ENCODE measurements at regions not wholly inside any gene's neighbourhood (a gene's known extent, or its start where the extent isn't known, plus 50 kb on each side); places are given as distances from the start of the nearest gene placed in this dataset.

DNA sequence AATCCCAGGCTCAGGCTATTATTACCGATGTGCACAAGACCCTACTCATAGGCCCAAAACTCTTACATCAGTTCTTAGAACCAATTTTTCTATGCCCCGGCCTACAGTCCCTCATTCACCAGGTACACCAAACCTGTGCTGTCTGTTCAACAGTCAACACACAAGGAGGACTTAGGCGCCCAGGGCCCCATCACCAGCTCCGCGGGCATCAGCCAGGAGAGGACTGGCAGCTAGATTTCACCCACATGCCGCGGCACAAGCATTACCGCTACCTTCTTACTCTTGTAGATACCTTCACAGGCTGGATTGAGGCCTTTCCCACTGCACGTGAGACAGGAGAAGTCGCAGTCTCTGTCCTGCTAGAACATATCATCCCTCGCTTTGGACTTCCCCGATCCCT is 962.5 kb downstream of the RPA4 start:
- no peak overlapping the region for H2AFZ ChIP-seq (ENCODE audit: low read depth, low read length)
- no peaks in the 10 kb centered on the region for H3K9me3 ChIP-seq (ENCODE audit: insufficient read depth, low read length)

DNA sequence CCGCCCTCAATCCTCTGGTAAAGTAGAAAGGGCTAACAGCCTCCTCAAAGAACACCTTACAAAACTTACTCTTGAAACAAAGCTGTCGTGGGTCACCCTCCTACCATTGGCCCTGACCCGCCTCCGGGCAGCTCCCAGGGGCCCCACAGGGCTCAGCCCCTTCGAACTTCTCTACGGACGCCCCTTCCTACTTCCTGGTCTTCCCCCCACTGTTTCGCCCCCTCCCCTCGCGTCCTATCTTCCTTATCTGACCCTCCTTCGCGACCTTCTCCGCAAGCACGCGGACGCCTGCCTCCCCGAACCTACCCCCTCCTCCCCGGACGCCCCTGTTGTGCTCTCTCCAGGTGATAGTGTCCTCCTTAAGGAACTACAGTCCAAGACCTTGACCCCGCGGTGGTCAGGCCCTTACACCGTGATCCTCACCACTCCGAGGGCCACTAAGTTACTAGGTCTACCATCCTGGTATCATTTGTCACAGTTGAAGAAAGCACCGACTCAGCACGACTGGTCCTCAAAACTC is 963.1 kb downstream of the RPA4 start:
- Histone ChIP-seq H3K4me1 (ENCODE audit: low read length) (no peaks in the 10 kb centered on the region), H3K4me2 (ENCODE audit: low read length) (no peak overlapping the region), H3K79me2 (ENCODE audit: low read length) (no peaks in the 10 kb centered on the region), H2AFZ (ENCODE audit: low read depth, low read length) (no peak overlapping the region), H3K27ac (ENCODE audit: low read length) (no peak overlapping the region), H3K4me3 (ENCODE audit: low read length) (no peak overlapping the region), H4K20me1 (ENCODE audit: insufficient read depth, low read length) (no peaks in the 10 kb centered on the region), H3K36me3 (replicated peaks; ENCODE audit: low read depth, low read length) (no peaks in the 10 kb centered on the region), H3K9ac (ENCODE audit: low read length) (no peak overlapping the region), H3K9me3 (ENCODE audit: insufficient read depth, low read length) (no peaks in the 10 kb centered on the region), H3K27me3 (ENCODE audit: low read depth, low read length) (no peaks in the 10 kb centered on the region)
- no peak for TF ChIP-seq EZH2phosphoT487 (IDR thresholded peaks at IDR 0.05; ENCODE audit: low read depth)

More for the DNA sequence above, 962.5 kb downstream of the RPA4 start:
- TF ChIP-seq, protein P1, sequence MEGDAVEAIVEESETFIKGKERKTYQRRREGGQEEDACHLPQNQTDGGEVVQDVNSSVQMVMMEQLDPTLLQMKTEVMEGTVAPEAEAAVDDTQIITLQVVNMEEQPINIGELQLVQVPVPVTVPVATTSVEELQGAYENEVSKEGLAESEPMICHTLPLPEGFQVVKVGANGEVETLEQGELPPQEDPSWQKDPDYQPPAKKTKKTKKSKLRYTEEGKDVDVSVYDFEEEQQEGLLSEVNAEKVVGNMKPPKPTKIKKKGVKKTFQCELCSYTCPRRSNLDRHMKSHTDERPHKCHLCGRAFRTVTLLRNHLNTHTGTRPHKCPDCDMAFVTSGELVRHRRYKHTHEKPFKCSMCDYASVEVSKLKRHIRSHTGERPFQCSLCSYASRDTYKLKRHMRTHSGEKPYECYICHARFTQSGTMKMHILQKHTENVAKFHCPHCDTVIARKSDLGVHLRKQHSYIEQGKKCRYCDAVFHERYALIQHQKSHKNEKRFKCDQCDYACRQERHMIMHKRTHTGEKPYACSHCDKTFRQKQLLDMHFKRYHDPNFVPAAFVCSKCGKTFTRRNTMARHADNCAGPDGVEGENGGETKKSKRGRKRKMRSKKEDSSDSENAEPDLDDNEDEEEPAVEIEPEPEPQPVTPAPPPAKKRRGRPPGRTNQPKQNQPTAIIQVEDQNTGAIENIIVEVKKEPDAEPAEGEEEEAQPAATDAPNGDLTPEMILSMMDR (IDR thresholded peaks at IDR 0.05; ENCODE audit: low read depth, low read length): no peak
- no peak for TF ChIP-seq EZH2phosphoT487 (IDR thresholded peaks at IDR 0.05; ENCODE audit: low read depth)
- no peaks in the 10 kb centered on the region for H3K27me3 ChIP-seq (ENCODE audit: low read depth, low read length)
- no peaks in the 10 kb centered on the region for H4K20me1 ChIP-seq (ENCODE audit: insufficient read depth, low read length)
- H3K79me2 ChIP-seq (ENCODE audit: low read length): no peaks in the 10 kb centered on the region
- no peak overlapping the region for H3K4me2 ChIP-seq (ENCODE audit: low read length)
- no peak overlapping the region for H3K9ac ChIP-seq (ENCODE audit: low read length)
- H3K4me3 ChIP-seq (ENCODE audit: low read length): no peak overlapping the region
- H3K4me1 ChIP-seq (ENCODE audit: low read length): no peaks in the 10 kb centered on the region
- H3K36me3 ChIP-seq (replicated peaks; ENCODE audit: low read depth, low read length): no peaks in the 10 kb centered on the region
- no peak overlapping the region for H3K27ac ChIP-seq (ENCODE audit: low read length)

DNA sequence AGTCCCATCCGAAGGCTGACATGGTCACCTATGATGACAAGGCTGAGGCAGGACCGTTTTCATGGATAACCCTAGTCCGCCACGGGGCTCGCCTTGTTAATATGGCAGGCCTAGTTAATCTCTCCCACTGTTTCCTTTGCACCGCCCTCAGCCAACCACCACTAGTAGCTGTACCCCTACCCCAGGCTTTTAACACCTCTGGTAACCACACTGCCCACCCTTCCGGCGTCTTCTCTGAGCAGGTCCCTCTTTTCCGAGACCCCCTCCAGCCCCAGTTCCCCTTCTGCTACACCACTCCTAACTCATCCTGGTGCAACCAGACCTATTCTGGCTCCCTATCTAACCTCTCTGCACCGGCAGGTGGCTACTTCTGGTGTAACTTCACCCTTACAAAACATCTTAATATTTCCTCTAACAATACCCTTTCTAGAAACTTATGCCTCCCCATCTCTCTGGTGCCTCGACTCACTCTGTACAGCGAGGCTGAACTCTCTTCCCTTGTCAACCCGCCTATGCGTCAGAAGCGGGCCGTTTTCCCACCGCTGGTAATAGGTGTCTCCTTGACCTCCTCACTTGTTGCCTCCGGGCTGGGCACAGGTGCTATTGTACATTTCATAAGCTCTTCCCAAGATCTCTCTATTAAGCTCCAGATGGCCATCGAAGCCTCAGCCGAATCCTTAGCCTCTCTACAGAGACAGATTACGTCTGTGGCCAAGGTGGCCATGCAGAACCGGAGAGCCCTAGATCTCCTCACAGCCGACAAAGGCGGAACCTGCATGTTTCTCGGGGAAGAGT is 964.4 kb downstream of the RPA4 start:
- no peaks in the 10 kb centered on the region for H3K79me2 ChIP-seq (ENCODE audit: low read length)
- H4K20me1 ChIP-seq (ENCODE audit: insufficient read depth, low read length): no peaks in the 10 kb centered on the region

DNA sequence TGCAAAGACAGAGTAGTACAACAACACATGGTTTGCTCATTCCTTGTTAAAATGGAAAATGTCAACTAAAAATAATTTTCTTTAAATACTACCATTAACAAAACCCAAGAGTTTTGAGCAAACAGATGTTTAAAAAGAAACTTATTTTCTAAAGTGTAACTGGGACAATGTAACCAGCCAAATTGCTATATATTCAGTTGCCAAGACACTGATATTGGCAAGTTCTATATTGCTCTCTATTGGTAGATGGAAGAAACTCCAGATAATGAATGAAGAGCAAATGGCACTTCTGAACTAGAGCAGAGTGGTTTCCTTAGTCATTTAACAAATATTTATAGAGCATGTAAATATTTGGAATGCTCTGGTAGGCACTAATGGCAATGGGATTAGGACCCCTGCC is 966.2 kb downstream of the RPA4 start:
- Histone ChIP-seq H3K9ac (ENCODE audit: low read length) (no peak overlapping the region), H3K4me2 (ENCODE audit: low read length) (no peak overlapping the region), H2AFZ (ENCODE audit: low read depth, low read length) (no peak overlapping the region), H3K4me1 (ENCODE audit: low read length) (no peaks in the 10 kb centered on the region), H3K27ac (ENCODE audit: low read length) (no peak overlapping the region), H3K4me3 (ENCODE audit: low read length) (no peak overlapping the region), H3K27me3 (ENCODE audit: low read depth, low read length) (no peaks in the 10 kb centered on the region), H3K9me3 (ENCODE audit: insufficient read depth, low read length) (no peaks in the 10 kb centered on the region), H3K36me3 (replicated peaks; ENCODE audit: low read depth, low read length) (no peaks in the 10 kb centered on the region), H3K79me2 (ENCODE audit: low read length) (no peaks in the 10 kb centered on the region), H4K20me1 (ENCODE audit: insufficient read depth, low read length) (no peaks in the 10 kb centered on the region)
- TF ChIP-seq, protein P1 (IDR thresholded peaks at IDR 0.05; ENCODE audit: low read depth, low read length): no peak
- no peak for TF ChIP-seq EZH2phosphoT487 (IDR thresholded peaks at IDR 0.05; ENCODE audit: low read depth)

More for the DNA sequence above, 964.4 kb downstream of the RPA4 start:
- no peak overlapping the region for H3K9ac ChIP-seq (ENCODE audit: low read length)
- no peaks in the 10 kb centered on the region for H3K4me1 ChIP-seq (ENCODE audit: low read length)
- H3K4me3 ChIP-seq (ENCODE audit: low read length): no peak overlapping the region
- H3K36me3 ChIP-seq (replicated peaks; ENCODE audit: low read depth, low read length): no peaks in the 10 kb centered on the region
- H3K27ac ChIP-seq (ENCODE audit: low read length): no peak overlapping the region
- TF ChIP-seq, protein P1 (IDR thresholded peaks at IDR 0.05; ENCODE audit: low read depth, low read length): no peak
- no peak for TF ChIP-seq EZH2phosphoT487 (IDR thresholded peaks at IDR 0.05; ENCODE audit: low read depth)
- no peak overlapping the region for H3K4me2 ChIP-seq (ENCODE audit: low read length)
- H3K27me3 ChIP-seq (ENCODE audit: low read depth, low read length): no peaks in the 10 kb centered on the region
- H3K9me3 ChIP-seq (ENCODE audit: insufficient read depth, low read length): no peaks in the 10 kb centered on the region
- no peak overlapping the region for H2AFZ ChIP-seq (ENCODE audit: low read depth, low read length)

All from OCI-LY3 (cell line).